Effector memory CD8-positive, alpha-beta T cell (primary cell): ENCODE measurements at regions not wholly inside any gene's neighbourhood (a gene's known extent, or its start where the extent isn't known, plus 50 kb on each side); places are given as distances from the start of the nearest gene placed in this dataset.
"Not testable (repeated sequence)": the region's sequence is repeated elsewhere in the genome, so short reads cannot be mapped to it uniquely, and the experiment has no call there.

Source experiments
- ATAC-seq: fragments of 150-1000 bp; cut with Tn5 transposase; replicated peaks from 2 replicates; pipeline ENCODE4 v1.10.0; 2021; ENCODE audit warnings: mild to moderate bottlenecking, moderate library complexity
- DNase-seq, 3 experiments: peaks; one replicate each; pipeline ENCODE4 v3.0.0; 2021
- H3K27ac Mint-ChIP-seq, 2 donors: one replicate each; pipeline ENCODE4 v1.8.0; 2022; ENCODE audit warnings: mild to moderate bottlenecking in 2 of 2, mixed read lengths in 2 of 2, moderate library complexity in 2 of 2
- H3K27me3 Mint-ChIP-seq, 2 donors: one replicate each; pipeline ENCODE4 v1.8.0; 2022; ENCODE audit warnings: mixed read lengths in 2 of 2
- H3K36me3 Mint-ChIP-seq: one replicate; pipeline ENCODE4 v1.8.0; 2022; ENCODE audit warnings: mild to moderate bottlenecking, moderate library complexity, mixed read lengths; ENCODE audit not compliant: insufficient read depth
- H3K4me1 Mint-ChIP-seq, 2 donors: one replicate each; pipeline ENCODE4 v1.8.0; 2022; ENCODE audit warnings: low read depth in 2 of 2, mixed read lengths in 2 of 2
- H3K4me3 Mint-ChIP-seq, 2 donors: one replicate each; pipeline ENCODE4 v1.8.0; 2022; ENCODE audit warnings: mild to moderate bottlenecking in 2 of 2, mixed read lengths in 2 of 2, moderate library complexity in 2 of 2
- H3K9me3 Mint-ChIP-seq, 2 donors: one replicate each; pipeline ENCODE4 v1.8.0; 2022; ENCODE audit warnings: mixed read lengths in 2 of 2

DNA sequence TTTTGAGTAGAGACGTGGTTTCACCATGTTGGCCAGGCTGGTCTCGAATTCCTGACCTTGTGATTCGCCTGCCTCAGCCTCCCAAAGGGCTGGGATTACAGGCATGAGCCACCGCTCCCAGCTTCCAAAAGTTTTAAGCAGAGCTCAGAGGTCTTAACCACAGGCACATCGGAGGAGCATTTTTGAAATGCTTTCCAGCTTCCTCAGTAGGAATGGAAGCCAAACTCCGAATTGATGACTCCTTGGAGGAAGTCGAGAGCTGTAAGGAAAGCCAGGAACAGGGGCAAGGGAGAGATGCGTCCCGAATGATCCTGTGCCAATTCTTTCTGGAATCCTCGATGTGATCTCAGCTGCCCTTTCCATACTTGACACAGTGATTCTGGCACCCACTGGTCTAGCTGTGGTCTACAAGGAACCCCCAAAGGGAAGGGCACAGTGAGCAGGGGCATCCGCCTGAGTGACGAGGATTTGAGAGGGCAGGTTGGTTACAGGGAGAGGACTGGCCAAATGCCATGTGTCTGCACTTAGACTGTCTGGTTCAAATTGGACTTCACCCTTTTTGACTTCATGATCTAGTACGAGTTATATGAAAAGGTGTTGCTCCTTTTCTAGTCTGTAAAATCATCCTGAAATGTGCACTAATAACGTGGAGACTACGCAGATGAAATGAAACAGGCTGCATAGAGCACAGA is 138.2 kb downstream of the ADRA2C start:
- not testable (repeated sequence) for H3K4me1 Mint-ChIP-seq, H3K36me3 Mint-ChIP-seq, H3K4me3 Mint-ChIP-seq, H3K27ac Mint-ChIP-seq, DNase-seq, H3K9me3 Mint-ChIP-seq, ATAC-seq
- peaks cover 52 to 69% of the 10 kb centered on the region in 2 donors for H3K27me3 Mint-ChIP-seq

DNA sequence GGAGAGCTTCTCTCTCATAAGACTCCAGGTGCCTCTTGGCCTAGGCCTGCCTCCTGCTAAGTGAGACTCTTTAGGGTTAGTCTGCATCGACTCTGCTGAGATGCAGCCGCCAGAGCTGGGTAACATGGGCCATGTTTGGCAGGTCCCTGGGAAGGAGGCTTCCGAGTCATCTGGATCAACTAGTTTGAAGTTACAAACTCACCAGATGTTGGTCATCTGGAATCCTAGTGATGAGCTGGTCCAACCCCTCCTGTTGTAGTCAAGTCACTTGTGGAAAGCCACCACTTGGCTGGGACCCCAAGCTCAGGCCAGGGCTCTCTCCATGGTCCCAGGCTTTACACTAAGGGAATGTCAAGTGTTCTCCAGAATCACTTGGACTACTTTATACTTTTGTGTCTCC is 143.4 kb downstream of the ADRA2C start:
- Mint-ChIP-seq H3K27me3 (peaks cover 30 to 56% of the 10 kb centered on the region in 2 donors), H3K9me3 (peaks cover 0 to 13% of the 10 kb centered on the region in 2 donors)
- ATAC-seq, H3K4me1 Mint-ChIP-seq, H3K36me3 Mint-ChIP-seq, DNase-seq, H3K27ac Mint-ChIP-seq, H3K4me3 Mint-ChIP-seq: not testable (repeated sequence)

- H3K36me3 Mint-ChIP-seq, ATAC-seq, H3K4me3 Mint-ChIP-seq, H3K27ac Mint-ChIP-seq, H3K4me1 Mint-ChIP-seq, DNase-seq: not testable (repeated sequence)
- H3K27me3 Mint-ChIP-seq: peaks cover 26 to 49% of the 10 kb centered on the region in 2 donors
- peaks cover 0 to 13% of the 10 kb centered on the region in 2 donors for H3K9me3 Mint-ChIP-seq
Observed at GRCh38 chr4:3910161-3910950, 144.2 kb downstream of the ADRA2C start.

DNA sequence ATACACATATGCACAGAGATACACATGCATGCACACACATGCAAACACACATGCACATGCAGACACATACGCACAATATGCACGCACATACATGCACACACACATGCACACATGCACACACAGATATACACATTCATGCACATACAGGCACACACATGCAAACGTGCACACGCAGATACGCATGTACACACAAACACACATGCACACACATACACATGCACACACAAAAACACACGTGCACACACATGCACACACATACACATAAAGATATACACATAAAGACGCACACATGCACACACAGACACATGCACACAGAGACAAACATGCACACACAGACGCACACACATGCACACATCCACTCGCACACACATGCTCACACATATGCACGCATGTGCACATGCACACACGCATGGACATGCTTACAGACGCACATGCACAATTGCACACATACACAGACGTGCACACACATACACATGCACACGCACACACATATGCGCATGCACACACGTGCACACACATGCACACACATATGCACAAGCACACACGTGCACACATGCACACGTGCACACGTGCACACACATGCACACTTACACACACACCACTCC is 145.2 kb downstream of the ADRA2C start:
- peaks cover 0 to 4% of the 10 kb centered on the region in 2 donors for H3K4me1 Mint-ChIP-seq
- DNase-seq (no peak), ATAC-seq (no peak)
- H3K27ac Mint-ChIP-seq: no peak overlapping the region
- no peaks in the 10 kb centered on the region for H3K36me3 Mint-ChIP-seq
- H3K9me3 Mint-ChIP-seq: peaks cover 0 to 13% of the 10 kb centered on the region in 2 donors
- peaks cover 19 to 47% of the 10 kb centered on the region in 2 donors for H3K27me3 Mint-ChIP-seq
- H3K4me3 Mint-ChIP-seq: no peak overlapping the region

GRCh38 chr4:3914511-3914910 is 148.3 kb downstream of the ADRA2C start:
- H3K4me3 Mint-ChIP-seq, DNase-seq, ATAC-seq, H3K4me1 Mint-ChIP-seq, H3K36me3 Mint-ChIP-seq, H3K27ac Mint-ChIP-seq: not testable (repeated sequence)
- peaks cover 19 to 52% of the 10 kb centered on the region in 2 donors for H3K27me3 Mint-ChIP-seq
- peaks cover 0 to 13% of the 10 kb centered on the region in 2 donors for H3K9me3 Mint-ChIP-seq

DNA sequence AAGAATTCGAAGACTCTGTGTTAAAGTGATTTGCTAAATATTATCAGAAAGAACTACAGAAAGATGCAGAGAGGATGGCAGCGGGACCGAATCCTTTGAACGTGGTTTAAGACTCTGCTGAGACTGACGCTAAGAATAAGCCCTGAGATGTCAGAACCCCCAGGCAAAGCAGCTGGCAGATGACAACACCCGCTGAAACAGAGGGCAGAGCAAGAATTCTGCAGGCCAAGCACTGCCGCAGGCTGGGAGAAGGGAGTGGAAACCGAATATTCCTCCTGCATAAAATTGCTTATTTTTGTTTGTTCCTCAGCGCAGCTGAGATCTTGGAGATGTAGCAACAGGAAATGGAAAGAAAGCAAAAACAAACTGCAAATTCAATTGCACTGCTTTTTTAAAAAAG is 153.3 kb downstream of the ADRA2C start:
- not testable (repeated sequence) for H3K4me3 Mint-ChIP-seq, DNase-seq, H3K9me3 Mint-ChIP-seq, H3K27ac Mint-ChIP-seq, H3K4me1 Mint-ChIP-seq, H3K36me3 Mint-ChIP-seq, ATAC-seq
- H3K27me3 Mint-ChIP-seq: peaks cover 41 to 68% of the 10 kb centered on the region in 2 donors

DNA sequence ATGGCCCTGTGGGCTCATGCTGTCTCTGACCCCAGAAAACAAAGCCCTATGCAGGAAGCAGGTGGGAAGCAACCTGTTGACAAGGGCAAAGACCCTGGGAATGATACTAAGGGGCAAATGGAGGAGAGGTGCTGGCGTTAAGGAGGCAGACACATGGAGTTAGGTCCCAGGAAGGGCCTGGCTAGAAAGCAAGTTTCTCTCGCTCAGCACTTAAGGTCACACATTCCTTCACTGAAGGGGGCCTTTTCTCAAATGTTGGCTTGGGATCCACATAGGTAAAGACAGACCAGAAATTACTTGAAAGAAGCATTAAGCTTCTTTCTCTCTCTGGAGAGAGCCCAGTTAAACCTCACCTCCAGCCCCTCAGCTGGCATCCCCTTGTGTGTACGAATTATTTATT is 155.7 kb downstream of the ADRA2C start:
- H3K4me1 Mint-ChIP-seq, ATAC-seq, DNase-seq, H3K4me3 Mint-ChIP-seq, H3K9me3 Mint-ChIP-seq, H3K36me3 Mint-ChIP-seq, H3K27ac Mint-ChIP-seq: not testable (repeated sequence)
- H3K27me3 Mint-ChIP-seq: peaks cover 37 to 65% of the 10 kb centered on the region in 2 donors

GRCh38 chr4:3925841-3926240 is 159.7 kb downstream of the ADRA2C start:
- H3K27ac Mint-ChIP-seq, DNase-seq, H3K4me1 Mint-ChIP-seq, ATAC-seq, H3K9me3 Mint-ChIP-seq, H3K36me3 Mint-ChIP-seq, H3K4me3 Mint-ChIP-seq: not testable (repeated sequence)
- H3K27me3 Mint-ChIP-seq: peaks cover 17 to 39% of the 10 kb centered on the region in 2 donors

GRCh38 chr4:3926271-3926670 is 160.1 kb downstream of the ADRA2C start:
- H3K27me3 Mint-ChIP-seq: peaks cover 13 to 35% of the 10 kb centered on the region in 2 donors
- not testable (repeated sequence) for H3K9me3 Mint-ChIP-seq, H3K4me3 Mint-ChIP-seq, H3K4me1 Mint-ChIP-seq, DNase-seq, ATAC-seq, H3K27ac Mint-ChIP-seq, H3K36me3 Mint-ChIP-seq

- ATAC-seq, H3K4me1 Mint-ChIP-seq, H3K36me3 Mint-ChIP-seq, H3K4me3 Mint-ChIP-seq, DNase-seq, H3K27ac Mint-ChIP-seq, H3K9me3 Mint-ChIP-seq: not testable (repeated sequence)
- H3K27me3 Mint-ChIP-seq: peaks cover 6 to 26% of the 10 kb centered on the region in 2 donors
Observed at GRCh38 chr4:3926969-3927755, 161.0 kb downstream of the ADRA2C start.

GRCh38 chr4:3929431-3929830 is 163.2 kb downstream of the ADRA2C start:
- not testable (repeated sequence) for DNase-seq, ATAC-seq, H3K4me1 Mint-ChIP-seq, H3K36me3 Mint-ChIP-seq, H3K4me3 Mint-ChIP-seq, H3K9me3 Mint-ChIP-seq, H3K27ac Mint-ChIP-seq
- peaks cover 0 to 12% of the 10 kb centered on the region in 2 donors for H3K27me3 Mint-ChIP-seq

DNA sequence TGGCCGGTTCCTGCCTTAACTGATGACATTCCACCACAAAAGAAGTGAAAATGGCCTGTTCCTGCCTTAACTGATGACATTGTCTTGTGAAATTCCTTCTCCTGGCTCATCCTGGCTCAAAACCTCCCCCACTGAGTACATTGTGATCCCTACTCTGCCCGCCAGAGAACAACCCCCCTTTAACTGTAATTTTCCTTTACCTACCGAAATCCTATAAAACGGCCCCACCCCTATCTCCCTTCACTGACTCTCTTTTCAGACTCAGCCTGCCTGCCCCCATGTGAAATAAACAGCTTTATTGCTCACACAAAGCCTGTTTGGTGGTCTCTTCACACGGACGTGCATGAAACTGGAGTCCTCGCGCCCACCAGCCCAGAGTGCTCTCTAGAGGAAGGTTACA is 166.5 kb downstream of the ADRA2C start:
- ATAC-seq, H3K9me3 Mint-ChIP-seq, DNase-seq, H3K36me3 Mint-ChIP-seq, H3K4me1 Mint-ChIP-seq, H3K4me3 Mint-ChIP-seq, H3K27ac Mint-ChIP-seq: not testable (repeated sequence)
- peaks cover 0 to 10% of the 10 kb centered on the region in 2 donors for H3K27me3 Mint-ChIP-seq

GRCh38 chr4:3935406-3935805 is 169.2 kb downstream of the ADRA2C start:
- not testable (repeated sequence) for H3K27ac Mint-ChIP-seq, ATAC-seq, H3K9me3 Mint-ChIP-seq, DNase-seq, H3K4me3 Mint-ChIP-seq, H3K4me1 Mint-ChIP-seq, H3K36me3 Mint-ChIP-seq
- peaks cover 0 to 24% of the 10 kb centered on the region in 2 donors for H3K27me3 Mint-ChIP-seq
